ENCODE measurements at regions not wholly inside any gene's neighbourhood (a gene's known extent, or its start where the extent isn't known, plus 50 kb on each side); places are given as distances from the start of the nearest gene placed in this dataset.

DNA sequence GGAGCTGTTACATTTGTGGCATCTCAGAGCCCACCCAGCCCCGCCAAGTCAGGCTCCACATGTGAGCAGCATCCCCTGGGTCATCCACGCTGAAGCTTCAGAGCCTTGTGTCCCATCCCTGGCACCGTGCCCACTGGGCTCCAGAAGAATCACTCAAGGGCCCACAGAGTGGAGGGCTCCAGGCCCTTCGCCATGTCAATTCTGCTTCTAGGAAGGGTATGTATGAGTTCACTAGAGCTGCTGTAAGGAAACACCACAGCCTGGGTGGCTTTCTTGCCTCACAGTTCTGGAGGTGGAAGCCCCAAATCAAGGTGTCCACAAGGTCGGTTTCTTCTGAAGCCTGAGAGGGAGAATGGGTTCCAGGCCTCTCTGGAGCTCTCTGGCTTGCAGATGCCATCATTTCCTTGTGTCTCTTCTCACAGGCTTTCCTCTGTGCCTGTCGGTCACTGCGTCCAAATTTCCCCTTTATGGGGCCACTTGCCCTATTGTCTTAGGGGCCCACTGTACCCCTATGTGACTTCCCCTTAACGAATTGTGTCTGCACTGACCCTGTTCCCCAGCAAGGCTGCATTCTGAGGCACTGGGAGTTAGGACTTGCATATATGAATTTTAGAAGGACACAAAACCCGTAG is 1476.0 kb downstream of the TBC1D22A start:
- TF ChIP-seq GATA3 (IDR thresholded peaks at IDR 0.05; ENCODE audit: low read depth, low read length), result no peak
- TF ChIP-seq GATA2 (IDR thresholded peaks at IDR 0.05; ENCODE audit: low read depth, low read length), result no peak

DNA sequence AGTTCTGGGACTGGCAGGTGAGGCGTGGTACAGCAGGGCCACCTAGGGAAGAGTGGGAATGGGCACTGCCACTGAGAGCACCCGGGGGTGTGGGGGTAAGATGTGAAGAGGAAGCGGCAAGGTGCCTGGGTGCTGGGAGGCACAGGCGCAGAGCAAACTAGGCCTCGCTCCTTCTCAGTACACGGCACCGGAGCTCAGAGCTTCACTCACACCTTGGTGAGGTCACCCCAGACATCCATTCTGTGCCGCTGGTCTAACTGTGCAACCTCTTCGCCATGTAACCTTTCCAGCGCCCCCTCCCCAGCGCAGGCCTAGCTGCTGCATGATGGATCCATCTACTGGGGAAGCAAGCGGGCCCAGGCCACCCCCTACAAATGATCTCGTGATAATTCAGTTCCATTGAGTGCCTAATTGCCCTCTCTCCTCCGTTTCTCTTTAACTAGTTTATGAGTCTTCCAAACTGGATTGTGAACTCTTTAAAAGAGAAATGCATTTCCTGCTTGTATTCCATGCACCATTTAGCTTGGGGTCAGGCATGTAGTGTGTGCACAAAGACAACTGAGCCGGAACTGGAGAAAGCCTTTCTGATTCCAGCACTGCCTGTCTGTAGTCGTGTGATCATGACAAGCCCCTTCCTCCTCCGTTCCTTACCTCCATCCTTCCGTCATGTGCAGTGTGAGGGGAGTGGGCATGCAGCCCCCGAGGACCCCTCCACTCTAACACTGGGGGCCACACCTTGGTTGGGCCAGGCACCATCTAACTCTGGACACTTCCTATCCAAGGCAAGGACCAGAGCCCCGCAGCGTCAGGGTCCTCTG is 1475.2 kb downstream of the TBC1D22A start:
- TF ChIP-seq GATA3 (IDR thresholded peaks at IDR 0.05; ENCODE audit: low read depth, low read length) (no peak), GATA2 (IDR thresholded peaks at IDR 0.05; ENCODE audit: low read depth, low read length) (no peak)

DNA sequence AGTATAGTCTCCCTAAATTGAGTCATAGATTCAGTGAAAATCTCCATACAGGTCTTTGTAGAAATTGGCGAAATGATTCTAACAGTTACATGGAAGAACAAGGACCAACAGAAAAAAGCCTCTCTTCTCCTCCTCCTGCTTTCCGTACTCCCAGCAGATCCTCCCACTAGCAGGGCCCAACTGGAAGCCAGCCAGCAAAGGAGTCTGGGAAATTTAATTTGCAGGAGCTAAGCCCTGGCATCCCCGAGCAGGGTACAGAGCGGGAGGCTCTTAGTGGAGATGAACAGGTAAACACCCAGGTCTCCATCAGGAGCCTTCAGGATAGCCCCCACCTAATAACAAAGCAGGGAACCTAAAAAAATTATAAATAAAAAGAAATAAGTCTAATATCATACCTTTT is 1473.8 kb downstream of the TBC1D22A start:
- TF ChIP-seq GATA2 (IDR thresholded peaks at IDR 0.05; ENCODE audit: low read depth, low read length), result no peak

DNA sequence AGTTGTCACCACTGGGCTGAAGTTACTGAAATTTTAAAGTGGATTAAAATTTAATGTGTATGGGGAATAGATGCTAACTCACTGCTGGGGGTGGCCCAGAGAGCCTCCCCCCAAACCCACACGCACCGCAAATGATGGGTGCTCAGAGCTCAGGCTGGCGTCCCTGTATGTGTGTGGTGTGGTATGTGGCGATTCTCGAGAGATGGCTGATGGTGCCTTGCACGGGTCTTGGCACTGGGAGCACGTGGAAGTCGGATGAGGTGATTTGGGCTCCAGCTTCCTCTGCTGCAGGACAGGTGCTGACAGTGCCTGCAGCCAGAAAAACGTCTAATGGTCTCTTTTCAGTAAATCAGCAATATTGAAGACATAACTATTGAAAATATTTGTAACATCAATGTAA is 1473.3 kb downstream of the TBC1D22A start:
- TF ChIP-seq GATA2 (IDR thresholded peaks at IDR 0.05; ENCODE audit: low read depth, low read length) (no peak), GATA3 (IDR thresholded peaks at IDR 0.05; ENCODE audit: low read depth, low read length) (no peak)

DNA sequence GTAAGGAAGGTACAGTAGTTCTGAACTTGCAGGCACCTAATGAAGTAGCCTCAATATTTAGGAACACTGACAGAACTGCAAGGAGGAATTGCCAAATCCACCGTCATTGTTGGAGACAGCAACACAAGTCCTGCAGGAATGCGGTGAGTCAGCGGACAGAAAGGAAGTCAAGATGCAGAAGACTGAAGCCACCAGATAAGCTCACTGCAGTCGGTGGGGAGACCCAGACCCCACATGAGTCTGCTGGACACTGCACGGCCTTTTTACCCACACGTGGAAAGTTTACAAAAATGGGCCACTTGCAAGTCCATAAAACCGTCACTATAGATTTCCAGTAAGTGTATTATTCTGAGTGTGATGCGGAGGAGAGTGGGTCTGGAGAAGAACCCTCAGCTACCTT is 1471.6 kb downstream of the TBC1D22A start:
- TF ChIP-seq GATA3 (IDR thresholded peaks at IDR 0.05; ENCODE audit: low read depth, low read length), result no peak
- no peak for TF ChIP-seq GATA2 (IDR thresholded peaks at IDR 0.05; ENCODE audit: low read depth, low read length)

DNA sequence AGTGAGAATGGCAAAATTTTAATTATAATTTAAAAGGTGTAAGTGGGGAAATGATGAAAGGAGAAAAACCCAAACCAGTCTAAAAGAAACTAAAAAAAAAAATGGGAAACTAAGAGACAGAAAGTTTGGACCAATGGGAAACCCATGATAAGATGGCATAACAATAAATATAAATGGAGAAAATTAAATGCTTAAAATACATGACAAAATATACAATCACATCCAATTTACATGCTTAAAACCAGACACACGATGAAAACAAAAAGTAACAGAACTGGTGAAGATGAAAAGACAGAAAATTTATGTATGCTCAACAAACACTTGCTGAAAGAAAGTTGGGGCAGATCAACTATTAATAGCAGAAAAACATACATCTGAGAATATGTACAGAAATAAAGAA is 1471.1 kb downstream of the TBC1D22A start:
- TF ChIP-seq GATA3 (IDR thresholded peaks at IDR 0.05; ENCODE audit: low read depth, low read length), result no peak
- no peak for TF ChIP-seq GATA2 (IDR thresholded peaks at IDR 0.05; ENCODE audit: low read depth, low read length)

DNA sequence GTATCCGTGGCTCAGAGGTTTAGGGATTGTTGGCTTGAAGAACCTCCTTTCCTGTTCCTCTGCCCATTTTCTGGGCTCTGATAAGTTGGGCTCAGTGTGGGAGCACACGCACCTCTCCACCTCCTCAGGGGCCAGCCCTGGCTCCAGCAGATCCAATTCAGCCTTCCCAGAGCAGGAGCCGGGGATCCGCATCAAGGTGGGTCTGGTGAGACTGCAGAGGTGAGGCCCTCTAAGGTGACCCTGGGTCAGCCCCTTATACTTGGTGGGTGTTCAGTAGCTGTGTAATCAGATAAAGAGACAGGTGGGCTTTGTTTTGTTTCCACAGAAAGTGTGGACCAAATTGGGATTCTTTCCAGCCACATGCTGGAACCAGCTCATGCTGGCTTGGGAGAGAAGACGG is 1466.0 kb downstream of the TBC1D22A start:
- TF ChIP-seq GATA2 (IDR thresholded peaks at IDR 0.05; ENCODE audit: low read depth, low read length) (no peak), GATA3 (IDR thresholded peaks at IDR 0.05; ENCODE audit: low read depth, low read length) (no peak)

DNA sequence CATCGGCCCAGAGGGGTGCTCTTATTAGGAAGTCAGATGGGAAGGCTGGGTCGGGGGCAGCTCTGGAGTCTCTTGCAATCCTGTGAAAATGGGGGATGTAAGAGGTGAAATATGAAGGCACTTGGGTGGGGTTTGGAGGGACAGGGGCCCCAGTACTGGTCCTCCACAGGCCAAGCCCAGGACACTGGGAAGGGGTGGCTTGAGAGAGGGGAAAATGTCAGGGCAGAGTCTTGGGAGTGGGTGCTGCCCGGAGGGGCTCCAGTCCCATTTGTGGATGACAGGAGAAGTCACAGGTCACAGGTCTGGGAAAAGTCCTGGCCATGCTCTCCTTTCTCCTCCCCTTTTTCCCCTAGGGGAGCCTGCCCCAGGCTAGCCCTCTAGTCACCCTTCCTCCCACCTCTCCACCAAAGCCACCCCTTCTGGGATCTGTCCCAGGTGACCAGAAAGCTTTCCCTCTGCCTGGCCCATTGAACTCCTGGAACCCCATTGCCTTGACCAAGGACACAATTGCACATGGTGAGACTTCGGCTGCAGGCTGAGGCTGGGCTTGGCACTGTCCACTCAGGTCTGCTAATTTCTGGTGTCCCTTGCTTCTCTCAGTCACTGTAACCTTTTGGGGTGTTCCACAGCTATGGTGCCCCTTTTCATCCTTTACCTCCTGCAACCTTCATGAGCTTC is 1465.0 kb downstream of the TBC1D22A start:
- TF ChIP-seq GATA3 (IDR thresholded peaks at IDR 0.05; ENCODE audit: low read depth, low read length), result no peak
- no peak for TF ChIP-seq GATA2 (IDR thresholded peaks at IDR 0.05; ENCODE audit: low read depth, low read length)

DNA sequence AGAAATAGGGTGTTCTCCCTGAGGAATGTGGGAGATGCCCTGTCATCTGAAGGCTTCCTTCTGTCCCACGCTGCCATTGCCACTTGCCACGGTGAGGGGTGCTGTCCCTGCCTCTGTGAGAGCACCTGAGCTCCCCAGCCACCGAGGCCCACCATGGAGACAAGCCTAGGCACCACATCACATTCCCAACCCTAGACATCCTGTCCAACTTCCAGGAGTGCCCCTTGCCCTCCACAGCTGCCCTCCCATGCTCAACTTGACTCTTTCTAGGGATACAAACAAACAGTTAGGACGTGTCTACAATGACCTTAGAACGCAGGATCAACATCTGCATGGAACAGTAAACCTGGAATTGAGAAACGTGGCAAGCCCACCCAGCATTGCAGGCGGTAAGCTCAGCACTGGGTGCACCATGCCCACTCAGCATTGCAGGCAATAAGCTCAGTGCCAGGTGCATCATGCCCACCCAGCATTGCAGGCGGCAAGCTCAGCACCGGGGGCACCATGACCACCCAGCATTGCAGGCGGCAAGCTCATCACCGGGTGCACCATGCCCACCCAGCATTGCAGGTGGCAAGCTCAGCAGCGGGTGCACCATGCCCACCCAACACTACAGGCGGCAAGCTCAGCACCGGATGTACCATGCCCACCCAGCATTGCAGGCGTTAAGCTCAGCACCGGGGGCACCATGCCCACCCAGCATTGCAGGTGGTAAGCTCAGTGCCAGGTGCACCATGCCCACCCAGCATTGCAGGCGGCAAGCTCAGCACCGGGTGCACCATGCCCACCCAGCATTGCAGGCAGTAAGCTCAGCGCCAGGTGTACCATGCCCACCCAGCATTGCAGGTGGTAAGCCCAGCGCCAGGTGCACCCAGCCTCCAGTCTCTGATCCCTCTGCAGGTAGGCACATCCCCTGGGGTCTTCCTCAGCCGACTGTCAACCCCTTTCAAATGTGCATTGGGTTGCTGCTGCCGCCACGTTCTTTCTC is 1463.9 kb downstream of the TBC1D22A start:
- TF ChIP-seq GATA3 (IDR thresholded peaks at IDR 0.05; ENCODE audit: low read depth, low read length), result no peak
- no peak for TF ChIP-seq GATA2 (IDR thresholded peaks at IDR 0.05; ENCODE audit: low read depth, low read length)

DNA sequence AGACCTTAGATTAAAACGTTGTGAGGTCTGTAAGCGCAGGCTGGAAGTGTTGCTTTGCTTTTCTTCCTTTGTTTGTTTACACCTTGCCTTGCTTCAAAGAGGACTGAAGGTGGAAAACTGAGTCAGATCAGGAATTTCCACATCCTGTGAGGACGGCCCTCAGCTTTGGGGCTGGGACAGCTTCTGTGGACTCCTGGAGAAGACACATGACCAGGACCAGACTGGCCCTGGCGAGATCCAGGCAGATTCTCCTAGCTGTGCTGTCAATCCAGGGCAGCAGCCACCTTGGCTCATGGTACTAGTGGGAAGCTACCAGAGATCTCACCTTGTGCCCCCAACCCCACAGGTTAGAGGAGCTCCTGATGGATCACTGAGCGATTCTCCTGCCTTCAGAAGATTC is 1461.9 kb downstream of the TBC1D22A start:
- TF ChIP-seq GATA3 (IDR thresholded peaks at IDR 0.05; ENCODE audit: low read depth, low read length), result no peak
- no peak for TF ChIP-seq GATA2 (IDR thresholded peaks at IDR 0.05; ENCODE audit: low read depth, low read length)

DNA sequence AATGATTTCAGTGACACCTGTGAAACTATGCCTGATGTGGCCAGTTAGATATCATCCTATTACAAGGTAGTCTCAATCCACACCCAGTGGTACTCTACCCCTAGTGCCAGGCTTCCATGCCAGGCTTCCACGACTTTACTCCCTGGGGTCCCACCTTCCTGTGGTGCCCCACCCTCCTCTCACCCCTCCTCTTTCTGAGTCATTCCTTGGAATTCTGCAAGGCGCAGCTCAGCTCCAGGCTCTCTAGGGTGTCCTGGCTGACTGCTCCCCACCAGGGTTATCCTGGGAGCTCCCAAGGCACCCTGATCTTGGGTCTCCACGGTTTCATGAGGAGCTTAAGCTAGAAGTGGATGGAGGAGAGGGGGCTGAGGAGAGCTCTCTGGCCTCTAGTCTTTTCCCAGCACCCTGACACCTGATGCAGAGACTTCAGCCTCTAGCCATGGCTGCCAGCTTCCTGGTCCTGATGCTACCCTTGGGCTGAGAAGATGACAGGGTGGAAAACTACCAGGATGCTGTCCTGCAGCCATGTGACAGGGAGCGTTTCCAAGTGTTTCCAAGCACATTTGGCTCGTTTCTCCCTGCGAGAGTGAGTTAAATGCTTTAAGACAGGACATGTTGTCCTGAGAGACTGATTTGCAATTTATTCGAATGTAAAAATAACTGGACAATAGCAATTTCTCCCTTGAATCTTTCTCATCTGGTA is 1461.2 kb downstream of the TBC1D22A start:
- TF ChIP-seq GATA3 (IDR thresholded peaks at IDR 0.05; ENCODE audit: low read depth, low read length), result no peak
- no peak for TF ChIP-seq GATA2 (IDR thresholded peaks at IDR 0.05; ENCODE audit: low read depth, low read length)

DNA sequence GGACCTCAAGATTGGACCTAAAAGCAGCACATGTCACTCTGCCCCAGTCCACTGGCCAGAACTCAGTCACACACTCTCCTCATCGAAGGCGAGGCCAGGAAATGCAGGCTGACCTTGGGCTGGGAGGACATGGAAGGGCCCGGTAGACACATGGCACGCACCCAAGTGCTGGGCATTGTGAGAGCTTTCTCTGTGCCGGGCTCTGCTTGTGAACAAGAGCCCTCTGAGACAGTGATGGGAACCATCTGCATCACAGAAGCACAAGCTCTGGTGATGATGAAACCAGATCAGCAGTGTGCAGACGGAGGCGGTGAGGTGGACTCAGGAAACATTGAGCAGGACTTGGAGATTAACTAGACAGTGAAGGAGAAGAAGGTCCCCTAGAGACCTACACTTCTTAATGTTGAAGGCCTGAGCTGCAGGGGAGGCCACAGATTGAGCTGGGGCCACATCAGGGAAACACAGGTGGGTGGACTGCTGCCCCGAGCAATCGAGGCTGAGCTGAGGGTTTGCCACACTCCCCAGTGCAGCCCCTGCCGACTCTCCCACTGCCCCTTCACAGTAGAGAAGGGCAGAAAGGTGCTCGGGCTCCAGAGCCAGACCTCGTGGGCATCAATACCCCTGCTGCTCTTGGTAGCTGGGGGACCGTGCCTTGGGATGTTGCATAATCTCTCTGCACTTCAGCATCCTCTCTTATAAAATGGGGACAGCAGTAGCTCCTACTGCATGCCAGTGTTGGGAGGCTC is 1460.5 kb downstream of the TBC1D22A start:
- TF ChIP-seq GATA2 (IDR thresholded peaks at IDR 0.05; ENCODE audit: low read depth, low read length), result no peak
- TF ChIP-seq GATA3 (IDR thresholded peaks at IDR 0.05; ENCODE audit: low read depth, low read length), result no peak
